Choroid plexus epithelial cell (primary cell): ENCODE measurements at regions not wholly inside any gene's neighbourhood (a gene's known extent, or its start where the extent isn't known, plus 50 kb on each side); places are given as distances from the start of the nearest gene placed in this dataset.

ENCODE experiments used
- DNase-seq: peaks from one replicate; pipeline ENCODE4 v3.0.0-alpha.2; 2010; ENCODE audit warnings: low read depth
- H3K4me3 ChIP-seq: 2 replicates; pipeline ENCODE4 v1.5.1; 2011; ENCODE audit warnings: low read depth, mild to moderate bottlenecking, control low read depth, low read length, moderate library complexity
- CTCF ChIP-seq: conservative IDR thresholded peaks from 2 replicates; pipeline ENCODE4 v1.5.1; 2011; ENCODE audit warnings: low read depth, mild to moderate bottlenecking, control low read depth, inconsistent platforms, low read length, moderate library complexity

GRCh38 chr20:24208652-24209051 lies 220.1 kb upstream of the GGTLC1 start:
- H3K4me3 ChIP-seq: no peak overlapping the region
- peak; percentile 11 for DNase-seq
- TF ChIP-seq CTCF: peak; percentile 21

- TF ChIP-seq CTCF: no peak
- H3K4me3 ChIP-seq: no peak overlapping the region
- no peak for DNase-seq
These were observed 219.3 kb upstream of the GGTLC1 start for GRCh38 chr20:24207803-24208300.

GRCh38 chr20:24206995-24207394 lies 218.4 kb upstream of the GGTLC1 start:
- no peak overlapping the region for H3K4me3 ChIP-seq
- TF ChIP-seq CTCF: no peak
- DNase-seq: peak; percentile 30

- H3K4me3 ChIP-seq: no peak overlapping the region
- no peak for DNase-seq
- TF ChIP-seq CTCF: no peak
These were observed 215.1 kb upstream of the GGTLC1 start for GRCh38 chr20:24203526-24204183.

GRCh38 chr20:24199501-24199900 lies 210.9 kb upstream of the GGTLC1 start:
- no peak overlapping the region for H3K4me3 ChIP-seq
- no peak for DNase-seq
- no peak for TF ChIP-seq CTCF

GRCh38 chr20:24194143-24194542 lies 205.6 kb upstream of the GGTLC1 start:
- TF ChIP-seq CTCF: no peak
- DNase-seq: no peak
- no peak overlapping the region for H3K4me3 ChIP-seq

- TF ChIP-seq CTCF: no peak
- no peak overlapping the region for H3K4me3 ChIP-seq
These were observed 202.3 kb upstream of the GGTLC1 start for GRCh38 chr20:24190905-24191304.

More at GRCh38 chr20:24190905-24191304, 202.3 kb upstream of the GGTLC1 start:
- no peak for DNase-seq
